OCI-LY7 (cell line): ENCODE measurements at regions not wholly inside any gene's neighbourhood (a gene's known extent, or its start where the extent isn't known, plus 50 kb on each side); places are given as distances from the start of the nearest gene placed in this dataset.

Experiments
- BruUV-seq: library from RNA; stranded (reverse); fragments of 400-500 nt; replicated peaks from 2 replicates; lab custom pipeline; 2021; lab: Mats Ljungman, UMichigan
- CTCF ChIA-PET: fragments of 300-600 bp; sonication (Branson Sonifier 250); formaldehyde crosslinking; loops from one replicate; lab custom pipeline; 2022; ENCODE audit warnings: antibody characterized with exemption; ENCODE audit not compliant: unreplicated experiment; lab: Charles Lee
- POLR2A ChIA-PET: fragments of 300-600 bp; sonication (Branson Sonifier 250); formaldehyde crosslinking; loops from one replicate; lab custom pipeline; 2022; ENCODE audit warnings: antibody characterized with exemption; lab: Charles Lee
- DNase-seq: peaks from one replicate; pipeline ENCODE4 v3.0.0-alpha.2; 2015; ENCODE audit warnings: low spot score
- H2AFZ ChIP-seq: fragments of 200-600 bp; sonication (generic), shearing (Covaris generic); 2 replicates; pipeline ENCODE4 v1.6.1; 2014; ENCODE audit warnings: mild to moderate bottlenecking, antibody characterized with exemption, low read length, moderate library complexity
- H3K27ac ChIP-seq: fragments of 200-600 bp; sonication (generic); 2 replicates; pipeline ENCODE4 v1.5.1; 2014; ENCODE audit warnings: mixed run types, low read depth, mild to moderate bottlenecking, moderate library complexity, low read length, inconsistent platforms; ENCODE audit not compliant: poor library complexity, severe bottlenecking
- H3K36me3 ChIP-seq: fragments of 200-600 bp; sonication (generic); 2 replicates; pipeline ENCODE4 v1.6.1; 2014; ENCODE audit warnings: mild to moderate bottlenecking, antibody characterized with exemption, low read length, moderate library complexity, mixed read lengths; ENCODE audit not compliant: insufficient read depth
- H3K4me1 ChIP-seq: fragments of 200-600 bp; sonication (generic); 2 replicates; pipeline ENCODE4 v1.5.1; 2014; ENCODE audit warnings: mild to moderate bottlenecking, low read length; ENCODE audit not compliant: insufficient read depth, poor library complexity, severe bottlenecking
- H3K4me2 ChIP-seq: fragments of 200-600 bp; sonication (generic); 2 replicates; pipeline ENCODE4 v1.6.1; 2014; ENCODE audit warnings: mild to moderate bottlenecking, low read length
- H3K4me3 ChIP-seq: fragments of 200-600 bp; sonication (generic); 2 replicates; pipeline ENCODE4 v1.5.1; 2014; ENCODE audit warnings: mild to moderate bottlenecking, low read depth, low read length; ENCODE audit not compliant: poor library complexity, severe bottlenecking
- H3K79me2 ChIP-seq: fragments of 200-600 bp; sonication (generic); 2 replicates; pipeline ENCODE4 v1.6.1; 2016; ENCODE audit warnings: low read depth, mild to moderate bottlenecking, low read length, moderate library complexity, mixed read lengths; ENCODE audit not compliant: insufficient read depth
- H3K9me2 ChIP-seq: fragments of 200-600 bp; sonication (generic); 2 replicates; pipeline ENCODE4 v1.6.1; 2016; ENCODE audit warnings: mild to moderate bottlenecking, low read length, mixed read lengths; ENCODE audit not compliant: insufficient read depth
- H3K9me3 ChIP-seq: fragments of 200-600 bp; sonication (generic); 2 replicates; pipeline ENCODE4 v1.6.1; 2014; ENCODE audit warnings: mild to moderate bottlenecking, mixed run types, low read length, mixed read lengths
- H4K20me1 ChIP-seq: fragments of 200-600 bp; sonication (generic); 2 replicates; pipeline ENCODE4 v1.6.1; 2014; ENCODE audit warnings: mild to moderate bottlenecking, antibody characterized with exemption, low read length, moderate library complexity, mixed read lengths; ENCODE audit not compliant: insufficient read depth
- CTCF ChIP-seq: fragments of 200-600 bp; sonication (generic); conservative IDR thresholded peaks from 2 replicates; pipeline ENCODE4 v1.5.1; 2014; ENCODE audit warnings: mild to moderate bottlenecking, antibody characterized with exemption, low read length, moderate library complexity, mixed read lengths
- EZH2phosphoT487 ChIP-seq: fragments of 200-600 bp; sonication (generic); IDR thresholded peaks from 2 replicates; pipeline ENCODE4 v1.6.1; 2018; ENCODE audit warnings: low read depth, borderline replicate concordance, mild to moderate bottlenecking, mixed run types, antibody characterized with exemption, low read length, moderate library complexity, mixed read lengths
- intact Hi-C: fragments of 100-400 bp; cut with micrococcal nuclease; formaldehyde crosslinking; loops from one replicate; pipeline ENCODE4 v1.10.0; 2022; ENCODE audit not compliant: unreplicated experiment

DNA sequence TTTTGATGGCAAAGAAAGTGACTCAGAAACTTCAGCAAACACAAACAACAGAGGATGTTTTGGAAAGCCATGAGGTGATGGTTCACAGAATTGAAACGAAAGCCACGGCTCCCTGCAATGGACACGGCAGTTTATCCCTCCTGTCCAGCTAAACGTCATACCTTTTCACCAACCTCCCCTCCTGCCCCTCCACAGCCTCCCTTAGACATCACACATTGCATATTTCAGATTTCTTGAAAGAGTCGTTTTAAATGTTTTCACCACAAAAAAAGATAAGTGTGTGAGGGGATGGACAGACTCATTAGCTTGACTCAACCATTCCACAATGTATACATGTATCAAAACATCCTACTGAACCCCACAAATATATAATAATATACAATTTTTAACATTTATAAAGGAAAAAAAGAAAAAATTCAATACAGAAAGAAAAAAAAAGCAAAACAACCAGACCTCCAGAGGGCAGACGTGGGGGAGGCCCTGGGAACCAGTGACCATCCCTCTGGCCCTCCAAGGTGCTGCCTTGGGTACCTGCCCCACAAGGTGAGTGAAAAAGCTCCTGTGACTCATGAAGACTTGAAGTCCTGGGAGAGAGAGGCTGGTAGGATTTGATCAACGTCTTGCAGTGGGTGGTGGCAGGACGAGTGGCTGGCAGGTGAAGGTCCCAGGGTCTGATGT is 117.2 kb upstream of the THBS2 start:
- Histone ChIP-seq H3K9me3 (peaks cover 8% of the 10 kb centered on the region; the same call in 1 of the 2 replicates), H3K27ac (no peak overlapping the region), H3K4me1 (no peaks in the 10 kb centered on the region), H4K20me1 (no peaks in the 10 kb centered on the region), H3K9me2 (no peaks in the 10 kb centered on the region), H3K36me3 (no peaks in the 10 kb centered on the region), H3K79me2 (no peaks in the 10 kb centered on the region), H2AFZ (no peak overlapping the region), H3K4me2 (no peak overlapping the region), H3K4me3 (no peak overlapping the region)
- intact Hi-C loops: no loop called here
- ChIA-PET CTCF (interaction anchor here (0.6 kb wide), 1 partner anchor 47 kb away, joined by 3 read pairs; no protein-coding TSS in a partner anchor), POLR2A (interaction anchor here (0.6 kb wide), 1 partner anchor 961 kb away, joined by 3 read pairs; no protein-coding TSS in a partner anchor)
- BruUV-seq: no TSS peak
- TF ChIP-seq EZH2phosphoT487: no peak
- DNase-seq: no peak

DNA sequence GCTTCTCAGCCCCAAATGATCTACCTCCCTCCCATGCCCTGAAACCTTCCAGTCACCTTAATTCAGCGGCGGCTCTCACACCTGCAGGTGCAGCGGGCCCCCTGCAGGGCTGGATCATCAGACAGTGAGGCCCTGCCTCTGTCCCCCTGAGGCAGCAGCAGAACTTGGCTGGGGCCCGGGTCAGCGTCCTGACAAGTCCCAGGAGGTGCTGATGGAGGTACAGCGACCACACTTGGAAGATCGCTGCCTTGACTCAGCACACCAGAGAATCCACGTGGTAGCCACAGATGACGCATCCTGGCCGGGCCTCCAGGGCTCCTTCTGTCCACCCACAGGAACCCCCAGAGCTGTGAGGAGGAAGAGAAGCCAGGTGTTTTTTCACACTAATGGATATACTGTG is 116.4 kb upstream of the THBS2 start:
- DNase-seq: no peak
- POLR2A ChIA-PET: no interaction called here
- no TSS peak for BruUV-seq
- no peak overlapping the region for H3K4me3 ChIP-seq
- no peak overlapping the region for H3K27ac ChIP-seq
- CTCF ChIA-PET: interaction anchor here (0.6 kb wide), 1 partner anchor 48 kb away, joined by 3 read pairs; no protein-coding TSS in a partner anchor
- peaks cover 8% of the 10 kb centered on the region; the same call in 1 of the 2 replicates for H3K9me3 ChIP-seq
- H3K9me2 ChIP-seq: no peaks in the 10 kb centered on the region
- no peaks in the 10 kb centered on the region for H4K20me1 ChIP-seq
- H3K79me2 ChIP-seq: no peaks in the 10 kb centered on the region
- H3K4me1 ChIP-seq: no peaks in the 10 kb centered on the region
- H2AFZ ChIP-seq: no peak overlapping the region
- no peak overlapping the region for H3K4me2 ChIP-seq
- no peaks in the 10 kb centered on the region for H3K36me3 ChIP-seq
- intact Hi-C loops: no loop called here
- no peak for TF ChIP-seq EZH2phosphoT487
- TF ChIP-seq CTCF: no peak

DNA sequence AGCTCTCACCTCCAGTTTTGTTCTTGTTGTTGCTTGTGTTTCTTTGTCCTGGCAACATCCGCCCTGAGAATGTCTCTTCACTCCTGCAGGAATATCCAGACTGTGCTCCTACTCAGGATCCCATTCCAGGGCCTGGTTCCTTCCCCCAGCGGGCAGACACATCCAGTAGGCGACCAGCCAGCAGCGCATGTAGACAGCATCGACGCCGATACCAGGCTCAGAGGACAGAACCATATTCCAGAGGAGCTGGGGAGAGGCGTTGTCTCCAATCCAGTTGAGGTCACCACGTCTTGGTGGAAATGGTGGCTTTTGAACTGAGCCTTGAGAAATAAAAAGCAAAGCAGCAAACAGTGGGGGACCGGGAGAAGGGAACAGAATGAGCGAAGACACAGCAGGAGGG is 114.6 kb upstream of the THBS2 start:
- H3K4me2 ChIP-seq: no peak overlapping the region
- H4K20me1 ChIP-seq: no peaks in the 10 kb centered on the region
- ChIA-PET POLR2A (no interaction called here), CTCF (no interaction called here)
- TF ChIP-seq CTCF (no peak), EZH2phosphoT487 (no peak)
- H3K79me2 ChIP-seq: no peaks in the 10 kb centered on the region
- no peaks in the 10 kb centered on the region for H3K9me2 ChIP-seq
- no peak overlapping the region for H3K27ac ChIP-seq
- BruUV-seq: no TSS peak
- intact Hi-C loops: no loop called here
- H3K9me3 ChIP-seq: peaks cover 8% of the 10 kb centered on the region; the same call in 1 of the 2 replicates
- no peaks in the 10 kb centered on the region for H3K36me3 ChIP-seq
- no peak overlapping the region for H3K4me3 ChIP-seq
- H2AFZ ChIP-seq: no peak overlapping the region
- H3K4me1 ChIP-seq: no peaks in the 10 kb centered on the region
- DNase-seq: no peak
